Breast epithelium (tissue), 3 donors: ENCODE measurements at regions not wholly inside any gene's neighbourhood (a gene's known extent, or its start where the extent isn't known, plus 50 kb on each side); places are given as distances from the start of the nearest gene placed in this dataset.
"Not testable (repeated sequence)": the region's sequence is repeated elsewhere in the genome, so short reads cannot be mapped to it uniquely, and the experiment has no call there.

Experiments used
- CTCF ChIP-seq, 3 donors: fragments of 450-650 bp; IDR thresholded peaks; one replicate each; pipeline ENCODE4 v1.5.1; 2016 to 2017; ENCODE audit warnings: antibody characterized with exemption in 3 of 3, mild to moderate bottlenecking in 3 of 3, moderate library complexity in 3 of 3
- POLR2A ChIP-seq: fragments of 450-650 bp; IDR thresholded peaks from one replicate; pipeline ENCODE4 v1.6.1; 2016; ENCODE audit warnings: antibody characterized with exemption, mild to moderate bottlenecking, moderate library complexity
- POLR2AphosphoS5 ChIP-seq, 3 donors: sonication (generic); formaldehyde crosslinking; IDR thresholded peaks; one replicate each; pipeline ENCODE4 v1.6.1; 2017; ENCODE audit warnings: antibody characterized with exemption in 3 of 3

- TF ChIP-seq CTCF (IDR thresholded peaks at IDR 0.05); POLR2AphosphoS5 (IDR thresholded peaks at IDR 0.05); POLR2A: not testable (repeated sequence)
Observed at GRCh38 chr15:20473465-20473864, 68.1 kb downstream of the GOLGA6L6 start.
